NCI-H1930 (cell line): ENCODE measurements at regions not wholly inside any gene's neighbourhood (a gene's known extent, or its start where the extent isn't known, plus 50 kb on each side); places are given as distances from the start of the nearest gene placed in this dataset.

Source experiments
- DNase-seq, 2 experiments: peaks; one replicate each; lab custom pipeline; 2025; lab: John Stamatoyannopoulos, UW

- DNase-seq = no peak
Measured at GRCh38 chr6:166009385-166010031, 158.1 kb downstream of the TBXT start.

- DNase-seq = no peak
Measured at GRCh38 chr6:166008441-166009369, 158.9 kb downstream of the TBXT start.

GRCh38 chr6:166007349-166008263 lies 160.0 kb downstream of the TBXT start:
- DNase-seq = no peak

GRCh38 chr6:166006900-166007301 lies 160.8 kb downstream of the TBXT start:
- DNase-seq = no peak

- peak; percentile 59 to 79 for DNase-seq
Measured at GRCh38 chr6:166005944-166006899, 161.4 kb downstream of the TBXT start.

- no peak for DNase-seq
Measured at GRCh38 chr6:166005401-166005943, 162.2 kb downstream of the TBXT start.

- DNase-seq = no peak
Measured at GRCh38 chr6:166004876-166005275, 162.8 kb downstream of the TBXT start.

- no peak for DNase-seq
Measured at GRCh38 chr6:166004471-166004870, 163.2 kb downstream of the TBXT start.

- DNase-seq = no peak
Measured at GRCh38 chr6:166003569-166003968, 164.1 kb downstream of the TBXT start.

GRCh38 chr6:166001359-166001758 lies 166.3 kb downstream of the TBXT start:
- no peak for DNase-seq

- DNase-seq = no peak
Measured at GRCh38 chr6:165999279-165999678, 168.4 kb downstream of the TBXT start.

GRCh38 chr6:165998072-165998471 lies 169.6 kb downstream of the TBXT start:
- DNase-seq = no peak

GRCh38 chr6:165991341-165991740 lies 176.3 kb downstream of the TBXT start:
- DNase-seq = no peak

GRCh38 chr6:165990216-165990615 lies 177.4 kb downstream of the TBXT start:
- no peak for DNase-seq

- DNase-seq = no peak
Measured at GRCh38 chr6:165988757-165989456, 178.7 kb downstream of the TBXT start.

GRCh38 chr6:165988302-165988756 lies 179.3 kb downstream of the TBXT start:
- DNase-seq = no peak

- DNase-seq = peak; percentile 20 to 63
Measured at GRCh38 chr6:165987483-165988301, 180.0 kb downstream of the TBXT start.

GRCh38 chr6:165986914-165987482 lies 180.7 kb downstream of the TBXT start:
- DNase-seq = no peak
